HL-60 (cell line): ENCODE measurements at regions not wholly inside any gene's neighbourhood (a gene's known extent, or its start where the extent isn't known, plus 50 kb on each side); places are given as distances from the start of the nearest gene placed in this dataset.
"Not testable (repeated sequence)": the region's sequence is repeated elsewhere in the genome, so short reads cannot be mapped to it uniquely, and the experiment has no call there.

Experiments
- DNase-seq, 2 experiments: peaks; one replicate each; pipeline ENCODE4 v3.0.0-alpha.2; 2010 to 2020; ENCODE audit warnings: low read depth in 1 of 2, low spot score in 1 of 2
- H3K27ac ChIP-seq: fragments of 250-450 bp; sonication (Bioruptor Pico); replicated peaks from 2 replicates; pipeline ENCODE4 v1.5.1; 2020; ENCODE audit warnings: mild to moderate bottlenecking, moderate library complexity
- H3K27me3 ChIP-seq: fragments of 250-450 bp; sonication (Bioruptor Pico); 2 replicates; pipeline ENCODE4 v1.5.1; 2021; ENCODE audit warnings: mild to moderate bottlenecking, moderate library complexity; ENCODE audit not compliant: insufficient read depth, poor library complexity, severe bottlenecking
- H3K4me3 ChIP-seq: replicated peaks from 2 replicates; pipeline ENCODE4 v1.5.1; 2011; ENCODE audit warnings: mild to moderate bottlenecking, control low read depth, low read length; ENCODE audit not compliant: insufficient read depth
- CTCF ChIP-seq: IDR thresholded peaks from one replicate; pipeline ENCODE4 v1.5.1; 2011; ENCODE audit warnings: low read length, control low read depth, inconsistent platforms; ENCODE audit not compliant: insufficient read depth
- GABPA ChIP-seq: IDR thresholded peaks from 2 replicates; pipeline ENCODE4 v1.6.1; 2012; ENCODE audit warnings: low read depth
- POLR2AphosphoS5 ChIP-seq: IDR thresholded peaks from 2 replicates; pipeline ENCODE4 v1.6.1; 2012; ENCODE audit warnings: low read depth
- REST ChIP-seq: IDR thresholded peaks from 2 replicates; pipeline ENCODE4 v1.6.1; 2012; ENCODE audit warnings: low read depth; ENCODE audit not compliant: insufficient replicate concordance
- SPI1 ChIP-seq: IDR thresholded peaks from 2 replicates; pipeline ENCODE4 v1.6.1; 2012; ENCODE audit warnings: low read depth, mild to moderate bottlenecking, borderline replicate concordance

- Histone ChIP-seq H3K27me3 (no peaks in the 10 kb centered on the region), H3K4me3 (no peak overlapping the region), H3K27ac (no peak overlapping the region)
- DNase-seq, result no peak
- TF ChIP-seq CTCF (no peak), POLR2AphosphoS5 (no peak), SPI1 (no peak), REST (no peak), GABPA (no peak)
Measured at GRCh38 chr20:53809728-53810365, 216.2 kb upstream of the ZNF217 start.

GRCh38 chr20:53809217-53809616, 215.6 kb upstream of the ZNF217 start:
- DNase-seq, result no peak
- TF ChIP-seq REST, result no peak
- H3K27ac ChIP-seq, result no peak overlapping the region

GRCh38 chr20:53808733-53809132, 215.1 kb upstream of the ZNF217 start:
- Histone ChIP-seq H3K4me3 (no peak overlapping the region), H3K27ac (no peak overlapping the region), H3K27me3 (no peaks in the 10 kb centered on the region)
- DNase-seq, result no peak
- TF ChIP-seq CTCF, result no peak
- TF ChIP-seq REST, result no peak
- TF ChIP-seq GABPA, result no peak
- no peak for TF ChIP-seq POLR2AphosphoS5
- no peak for TF ChIP-seq SPI1

More at GRCh38 chr20:53809217-53809616, 215.6 kb upstream of the ZNF217 start:
- H3K27me3 ChIP-seq, result no peaks in the 10 kb centered on the region
- H3K4me3 ChIP-seq, result no peak overlapping the region

GRCh38 chr20:53808302-53808701, 214.7 kb upstream of the ZNF217 start:
- DNase-seq, H3K27me3 ChIP-seq, H3K27ac ChIP-seq, H3K4me3 ChIP-seq: not testable (repeated sequence)
